ENCODE measurements at regions not wholly inside any gene's neighbourhood (a gene's known extent, or its start where the extent isn't known, plus 50 kb on each side); places are given as distances from the start of the nearest gene placed in this dataset.
"Not testable (repeated sequence)": the region's sequence is repeated elsewhere in the genome, so short reads cannot be mapped to it uniquely, and the experiment has no call there.

GRCh38 chr14:83614956-83615355, 1915.0 kb upstream of the FLRT2 start:
- no peaks in the 10 kb centered on the region for H3K4me1 ChIP-seq
- no peaks in the 10 kb centered on the region for H3K9me3 ChIP-seq
- H3K4me3 ChIP-seq = no peak overlapping the region
- no peak for TF ChIP-seq POLR2AphosphoS5 (IDR thresholded peaks at IDR 0.05; ENCODE audit: insufficient read depth in 1 of 2, low read depth in 1 of 2)
- no peak for TF ChIP-seq CTCF (IDR thresholded peaks at IDR 0.05)
- no peak for TF ChIP-seq POLR2A (IDR thresholded peaks at IDR 0.05)
- no peak for DNase-seq (ENCODE audit: extremely low spot score in 2 of 2)
- no peaks in the 10 kb centered on the region for H3K27me3 ChIP-seq
- intact Hi-C loops (cut with DNase I) = no loop called here
- no peak overlapping the region for H3K27ac ChIP-seq
- no peaks in the 10 kb centered on the region for H3K36me3 ChIP-seq

GRCh38 chr14:83624541-83624940, 1905.4 kb upstream of the FLRT2 start:
- TF ChIP-seq POLR2AphosphoS5 (IDR thresholded peaks at IDR 0.05; ENCODE audit: insufficient read depth in 1 of 2, low read depth in 1 of 2) (no peak), CTCF (IDR thresholded peaks at IDR 0.05) (no peak), POLR2A (IDR thresholded peaks at IDR 0.05) (no peak)
- H3K4me1 ChIP-seq = no peaks in the 10 kb centered on the region
- H3K27ac ChIP-seq = no peak overlapping the region
- no peak overlapping the region for H3K4me3 ChIP-seq
- no peaks in the 10 kb centered on the region for H3K36me3 ChIP-seq
- no peak for DNase-seq (ENCODE audit: extremely low spot score in 2 of 2)
- intact Hi-C loops (cut with DNase I) = no loop called here
- no peaks in the 10 kb centered on the region for H3K27me3 ChIP-seq
- H3K9me3 ChIP-seq = no peaks in the 10 kb centered on the region

GRCh38 chr14:83632375-83632774, 1897.6 kb upstream of the FLRT2 start:
- H3K27me3 ChIP-seq = no peaks in the 10 kb centered on the region
- no peak for TF ChIP-seq POLR2A (IDR thresholded peaks at IDR 0.05)
- no peak for TF ChIP-seq POLR2AphosphoS5 (IDR thresholded peaks at IDR 0.05; ENCODE audit: insufficient read depth in 1 of 2, low read depth in 1 of 2)
- TF ChIP-seq CTCF (IDR thresholded peaks at IDR 0.05) = no peak
- H3K4me3 ChIP-seq = no peak overlapping the region
- intact Hi-C loops (cut with DNase I) = no loop called here
- H3K9me3 ChIP-seq = no peaks in the 10 kb centered on the region
- no peaks in the 10 kb centered on the region for H3K36me3 ChIP-seq
- H3K27ac ChIP-seq = no peak overlapping the region
- no peaks in the 10 kb centered on the region for H3K4me1 ChIP-seq
- DNase-seq (ENCODE audit: extremely low spot score in 2 of 2) = no peak

- Histone ChIP-seq H3K27ac (no peak overlapping the region), H3K4me1 (no peaks in the 10 kb centered on the region), H3K9me3 (no peaks in the 10 kb centered on the region), H3K27me3 (no peaks in the 10 kb centered on the region), H3K36me3 (no peaks in the 10 kb centered on the region), H3K4me3 (no peak overlapping the region)
- no peak for DNase-seq (ENCODE audit: extremely low spot score in 2 of 2)
- intact Hi-C loops (cut with DNase I) = no loop called here
- no peak for TF ChIP-seq POLR2A (IDR thresholded peaks at IDR 0.05)
- TF ChIP-seq POLR2AphosphoS5 (IDR thresholded peaks at IDR 0.05; ENCODE audit: insufficient read depth in 1 of 2, low read depth in 1 of 2) = no peak
- no peak for TF ChIP-seq CTCF (IDR thresholded peaks at IDR 0.05)
Measured at GRCh38 chr14:83638748-83639504, 1891.0 kb upstream of the FLRT2 start.

- H3K4me3 ChIP-seq; H3K9me3 ChIP-seq; H3K4me1 ChIP-seq; H3K36me3 ChIP-seq; DNase-seq (ENCODE audit: extremely low spot score in 2 of 2); intact Hi-C loops (cut with DNase I); H3K27ac ChIP-seq; H3K27me3 ChIP-seq: not testable (repeated sequence)
Measured at GRCh38 chr14:83639505-83639875, 1890.5 kb upstream of the FLRT2 start.

Data from vagina (tissue), 2 donors.